ENCODE measurements at regions not wholly inside any gene's neighbourhood (a gene's known extent, or its start where the extent isn't known, plus 50 kb on each side); places are given as distances from the start of the nearest gene placed in this dataset.

DNA sequence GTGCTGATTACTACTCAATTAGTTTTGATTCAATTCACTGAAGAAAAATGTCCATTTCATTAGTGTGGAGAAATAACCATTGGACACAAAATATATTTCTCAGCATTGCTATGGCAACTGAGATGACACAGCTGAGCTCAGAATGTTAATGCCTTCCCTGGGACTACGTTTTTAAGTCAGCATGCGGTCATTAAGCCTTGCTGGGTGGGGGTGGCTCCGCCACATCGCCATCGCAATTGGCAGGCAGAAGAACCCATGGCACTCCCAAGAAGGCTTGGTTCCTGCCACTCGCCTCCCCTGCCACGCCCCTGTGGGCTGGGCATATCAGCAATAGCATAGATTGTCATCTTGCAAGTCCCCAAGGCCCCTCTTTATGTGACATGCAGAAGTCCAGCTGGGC is 256.7 kb upstream of the CAMK1G start:
- no peak for TF ChIP-seq POLR2AphosphoS5 (IDR thresholded peaks at IDR 0.05; ENCODE audit: low read depth, low read length)
- no peak for TF ChIP-seq POLR2A (IDR thresholded peaks at IDR 0.05; ENCODE audit: low read depth, low read length)
- no peak for TF ChIP-seq TAF1 (IDR thresholded peaks at IDR 0.05; ENCODE audit: borderline replicate concordance, low read depth, low read length)

Data from GM12892 (cell line).